HEK293 (cell line): ENCODE measurements at regions not wholly inside any gene's neighbourhood (a gene's known extent, or its start where the extent isn't known, plus 50 kb on each side); places are given as distances from the start of the nearest gene placed in this dataset.
A peak's percentile ranks its signal among the peaks of the same experiment; 100 is the strongest.

Experiments
- MZF1 ChIP-seq: fragments of 450-650 bp; formaldehyde crosslinking; IDR thresholded peaks from 2 replicates; pipeline ENCODE4 v1.5.1; 2017; ENCODE audit warnings: missing biosample characterization, missing genetic modification characterization, borderline replicate concordance
- OVOL3 ChIP-seq: fragments of 450-650 bp; formaldehyde crosslinking; IDR thresholded peaks from 2 replicates; pipeline ENCODE4 v1.5.1; 2016; ENCODE audit warnings: missing biosample characterization, missing genetic modification characterization
- REPIN1 ChIP-seq: fragments of 450-650 bp; formaldehyde crosslinking; IDR thresholded peaks from 2 replicates; pipeline ENCODE4 v1.5.1; 2017; ENCODE audit warnings: missing biosample characterization, missing genetic modification characterization, low read depth
- TRIM28 ChIP-seq: IDR thresholded peaks from 2 replicates; pipeline ENCODE4 v1.6.1; 2011; ENCODE audit warnings: low read length, control low read depth, borderline replicate concordance
- ZBTB7A ChIP-seq: fragments of 450-650 bp; formaldehyde crosslinking; IDR thresholded peaks from 2 replicates; pipeline ENCODE4 v1.5.1; 2016; ENCODE audit warnings: low read depth, missing biosample characterization, missing genetic modification characterization
- ZBTB8A ChIP-seq: fragments of 450-650 bp; formaldehyde crosslinking; IDR thresholded peaks from 2 replicates; pipeline ENCODE4 v1.5.1; 2016; ENCODE audit warnings: missing biosample characterization, missing genetic modification characterization
- ZFP41 ChIP-seq: fragments of 450-650 bp; formaldehyde crosslinking; IDR thresholded peaks from 2 replicates; pipeline ENCODE4 v1.5.1; 2016; ENCODE audit warnings: missing biosample characterization, missing genetic modification characterization, borderline replicate concordance
- ZNF114 ChIP-seq: fragments of 450-650 bp; formaldehyde crosslinking; IDR thresholded peaks from 2 replicates; pipeline ENCODE4 v1.5.0; 2017; ENCODE audit warnings: missing biosample characterization, missing genetic modification characterization
- ZNF23 ChIP-seq: fragments of 450-650 bp; formaldehyde crosslinking; IDR thresholded peaks from 2 replicates; pipeline ENCODE4 v1.5.1; 2016; ENCODE audit warnings: missing biosample characterization, missing genetic modification characterization, borderline replicate concordance
- ZNF423 ChIP-seq: fragments of 450-650 bp; formaldehyde crosslinking; IDR thresholded peaks from 2 replicates; pipeline ENCODE4 v1.5.1; 2016; ENCODE audit warnings: missing biosample characterization, missing genetic modification characterization
- ZNF544 ChIP-seq: fragments of 450-650 bp; formaldehyde crosslinking; IDR thresholded peaks from 2 replicates; pipeline ENCODE4 v1.5.0; 2017; ENCODE audit warnings: missing biosample characterization, missing genetic modification characterization
- ZNF629 ChIP-seq: fragments of 450-650 bp; formaldehyde crosslinking; IDR thresholded peaks from 2 replicates; pipeline ENCODE4 v1.5.1; 2017; ENCODE audit warnings: missing biosample characterization, missing genetic modification characterization
- ZNF654 ChIP-seq: fragments of 450-650 bp; formaldehyde crosslinking; IDR thresholded peaks from 2 replicates; pipeline ENCODE4 v1.5.1; 2016; ENCODE audit warnings: low read depth, missing biosample characterization, missing genetic modification characterization
- ZNF664 ChIP-seq: fragments of 450-650 bp; formaldehyde crosslinking; IDR thresholded peaks from 2 replicates; pipeline ENCODE4 v1.5.1; 2016; ENCODE audit warnings: missing biosample characterization, missing genetic modification characterization
- ZNF677 ChIP-seq: fragments of 450-650 bp; IDR thresholded peaks from 2 replicates; pipeline ENCODE4 v1.5.0; 2018; ENCODE audit warnings: missing biosample characterization, mild to moderate bottlenecking, missing genetic modification characterization, moderate library complexity
- ZNF701 ChIP-seq: fragments of 450-650 bp; formaldehyde crosslinking; IDR thresholded peaks from 2 replicates; pipeline ENCODE4 v1.5.1; 2016; ENCODE audit warnings: missing biosample characterization, missing genetic modification characterization
- ZNF785 ChIP-seq: fragments of 450-650 bp; formaldehyde crosslinking; IDR thresholded peaks from 2 replicates; pipeline ENCODE4 v1.5.1; 2016; ENCODE audit warnings: missing biosample characterization, missing genetic modification characterization
- TF ChIP-seq, protein P1 (sequence below): fragments of 450-650 bp; formaldehyde crosslinking; IDR thresholded peaks from 2 replicates; pipeline ENCODE4 v1.5.1; 2016; ENCODE audit warnings: missing biosample characterization, missing genetic modification characterization
- TF ChIP-seq, protein P2 (sequence below): fragments of 450-650 bp; IDR thresholded peaks from 2 replicates; pipeline ENCODE4 v1.5.1; 2018; ENCODE audit warnings: missing biosample characterization, mild to moderate bottlenecking, missing genetic modification characterization
- TF ChIP-seq, protein P3 (sequence below): fragments of 450-650 bp; formaldehyde crosslinking; IDR thresholded peaks from 2 replicates; pipeline ENCODE4 v1.5.1; 2016; ENCODE audit warnings: missing biosample characterization, missing genetic modification characterization, borderline replicate concordance
- TF ChIP-seq, protein P4 (sequence below): fragments of 450-650 bp; formaldehyde crosslinking; IDR thresholded peaks from 2 replicates; pipeline ENCODE4 v1.5.1; 2017; ENCODE audit warnings: missing biosample characterization, missing genetic modification characterization
- TF ChIP-seq, protein P5 (sequence below): fragments of 450-650 bp; formaldehyde crosslinking; IDR thresholded peaks from 2 replicates; pipeline ENCODE4 v1.5.1; 2016; ENCODE audit warnings: missing biosample characterization, missing genetic modification characterization
- TF ChIP-seq, protein P6 (sequence below): fragments of 450-650 bp; formaldehyde crosslinking; IDR thresholded peaks from 2 replicates; pipeline ENCODE4; 2016; ENCODE audit warnings: missing biosample characterization, missing genetic modification characterization

DNA sequence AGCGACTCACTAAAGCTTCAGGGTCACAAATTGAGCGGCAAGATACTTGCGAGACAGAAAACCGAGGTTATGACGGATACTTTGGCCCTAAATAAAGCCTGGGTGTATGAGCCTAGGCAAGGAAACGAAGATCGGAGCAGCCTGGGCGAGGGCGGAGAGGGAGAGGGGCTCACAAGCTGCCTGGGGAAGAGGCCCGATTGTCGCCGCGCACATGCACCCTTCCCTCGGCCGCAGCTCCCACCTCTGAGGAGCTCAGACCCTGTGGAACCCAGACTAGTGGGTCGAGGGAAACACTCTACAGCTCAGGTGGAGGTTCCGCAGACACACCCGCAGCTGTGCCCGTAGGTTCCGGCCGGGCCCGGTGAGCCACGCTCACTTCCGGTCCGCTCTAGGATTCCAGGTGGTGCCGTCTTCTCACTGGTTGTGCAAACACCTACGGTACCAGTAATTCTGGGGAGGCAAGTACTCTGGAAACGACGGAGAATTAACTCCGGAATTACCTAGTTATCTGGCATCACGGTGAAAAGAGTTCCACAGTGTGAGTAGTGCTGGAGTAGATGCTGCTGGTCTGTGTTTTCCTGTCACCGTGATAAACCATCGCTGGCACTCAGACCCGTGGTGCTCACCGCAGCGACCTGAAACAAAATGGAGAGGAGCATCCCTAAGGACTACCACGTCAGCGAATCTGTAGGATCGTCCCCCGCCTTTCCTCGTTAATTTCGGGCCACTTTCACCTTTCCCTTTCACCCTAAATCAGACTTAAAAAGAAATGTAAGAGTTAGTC lies 61.5 kb downstream of the GPX5 start (continued):
- TF ChIP-seq, protein P1, sequence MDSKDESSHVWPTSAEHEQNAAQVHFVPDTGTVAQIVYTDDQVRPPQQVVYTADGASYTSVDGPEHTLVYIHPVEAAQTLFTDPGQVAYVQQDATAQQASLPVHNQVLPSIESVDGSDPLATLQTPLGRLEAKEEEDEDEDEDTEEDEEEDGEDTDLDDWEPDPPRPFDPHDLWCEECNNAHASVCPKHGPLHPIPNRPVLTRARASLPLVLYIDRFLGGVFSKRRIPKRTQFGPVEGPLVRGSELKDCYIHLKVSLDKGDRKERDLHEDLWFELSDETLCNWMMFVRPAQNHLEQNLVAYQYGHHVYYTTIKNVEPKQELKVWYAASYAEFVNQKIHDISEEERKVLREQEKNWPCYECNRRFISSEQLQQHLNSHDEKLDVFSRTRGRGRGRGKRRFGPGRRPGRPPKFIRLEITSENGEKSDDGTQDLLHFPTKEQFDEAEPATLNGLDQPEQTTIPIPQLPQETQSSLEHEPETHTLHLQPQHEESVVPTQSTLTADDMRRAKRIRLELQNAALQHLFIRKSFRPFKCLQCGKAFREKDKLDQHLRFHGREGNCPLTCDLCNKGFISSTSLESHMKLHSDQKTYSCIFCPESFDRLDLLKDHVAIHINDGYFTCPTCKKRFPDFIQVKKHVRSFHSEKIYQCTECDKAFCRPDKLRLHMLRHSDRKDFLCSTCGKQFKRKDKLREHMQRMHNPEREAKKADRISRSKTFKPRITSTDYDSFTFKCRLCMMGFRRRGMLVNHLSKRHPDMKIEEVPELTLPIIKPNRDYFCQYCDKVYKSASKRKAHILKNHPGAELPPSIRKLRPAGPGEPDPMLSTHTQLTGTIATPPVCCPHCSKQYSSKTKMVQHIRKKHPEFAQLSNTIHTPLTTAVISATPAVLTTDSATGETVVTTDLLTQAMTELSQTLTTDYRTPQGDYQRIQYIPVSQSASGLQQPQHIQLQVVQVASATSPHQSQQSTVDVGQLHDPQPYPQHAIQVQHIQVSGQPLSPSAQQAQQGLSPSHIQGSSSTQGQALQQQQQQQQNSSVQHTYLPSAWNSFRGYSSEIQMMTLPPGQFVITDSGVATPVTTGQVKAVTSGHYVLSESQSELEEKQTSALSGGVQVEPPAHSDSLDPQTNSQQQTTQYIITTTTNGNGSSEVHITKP (tag by site-specific recombination), result peak; percentile 96
- no peak for TF ChIP-seq ZNF23 (tag by site-specific recombination)
- TF ChIP-seq ZNF544, result no peak
- TF ChIP-seq, protein P2, sequence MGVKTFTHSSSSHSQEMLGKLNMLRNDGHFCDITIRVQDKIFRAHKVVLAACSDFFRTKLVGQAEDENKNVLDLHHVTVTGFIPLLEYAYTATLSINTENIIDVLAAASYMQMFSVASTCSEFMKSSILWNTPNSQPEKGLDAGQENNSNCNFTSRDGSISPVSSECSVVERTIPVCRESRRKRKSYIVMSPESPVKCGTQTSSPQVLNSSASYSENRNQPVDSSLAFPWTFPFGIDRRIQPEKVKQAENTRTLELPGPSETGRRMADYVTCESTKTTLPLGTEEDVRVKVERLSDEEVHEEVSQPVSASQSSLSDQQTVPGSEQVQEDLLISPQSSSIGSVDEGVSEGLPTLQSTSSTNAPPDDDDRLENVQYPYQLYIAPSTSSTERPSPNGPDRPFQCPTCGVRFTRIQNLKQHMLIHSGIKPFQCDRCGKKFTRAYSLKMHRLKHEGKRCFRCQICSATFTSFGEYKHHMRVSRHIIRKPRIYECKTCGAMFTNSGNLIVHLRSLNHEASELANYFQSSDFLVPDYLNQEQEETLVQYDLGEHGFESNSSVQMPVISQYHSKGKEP (tag by site-specific recombination), result peak; percentile 9; the same call in 1 of the 2 replicates
- TF ChIP-seq REPIN1 (tag by site-specific recombination), result 0 out of 2 replicates have a peak, but pooled peaks have one; percentile 74
- TF ChIP-seq TRIM28, result peak; percentile 95
- no peak for TF ChIP-seq ZNF114
- no peak for TF ChIP-seq ZBTB7A (tag by site-specific recombination)
- TF ChIP-seq ZFP41 (tag by site-specific recombination), result no peak
- TF ChIP-seq ZNF654 (tag by site-specific recombination), result no peak
- TF ChIP-seq OVOL3 (tag by site-specific recombination), result no peak
- TF ChIP-seq, protein P3, sequence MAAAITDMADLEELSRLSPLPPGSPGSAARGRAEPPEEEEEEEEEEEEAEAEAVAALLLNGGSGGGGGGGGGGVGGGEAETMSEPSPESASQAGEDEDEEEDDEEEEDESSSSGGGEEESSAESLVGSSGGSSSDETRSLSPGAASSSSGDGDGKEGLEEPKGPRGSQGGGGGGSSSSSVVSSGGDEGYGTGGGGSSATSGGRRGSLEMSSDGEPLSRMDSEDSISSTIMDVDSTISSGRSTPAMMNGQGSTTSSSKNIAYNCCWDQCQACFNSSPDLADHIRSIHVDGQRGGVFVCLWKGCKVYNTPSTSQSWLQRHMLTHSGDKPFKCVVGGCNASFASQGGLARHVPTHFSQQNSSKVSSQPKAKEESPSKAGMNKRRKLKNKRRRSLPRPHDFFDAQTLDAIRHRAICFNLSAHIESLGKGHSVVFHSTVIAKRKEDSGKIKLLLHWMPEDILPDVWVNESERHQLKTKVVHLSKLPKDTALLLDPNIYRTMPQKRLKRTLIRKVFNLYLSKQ, result no peak
- TF ChIP-seq ZNF785 (tag by site-specific recombination), result no peak
- peak; percentile 55 for TF ChIP-seq ZBTB8A (tag by site-specific recombination)
- TF ChIP-seq, protein P4, sequence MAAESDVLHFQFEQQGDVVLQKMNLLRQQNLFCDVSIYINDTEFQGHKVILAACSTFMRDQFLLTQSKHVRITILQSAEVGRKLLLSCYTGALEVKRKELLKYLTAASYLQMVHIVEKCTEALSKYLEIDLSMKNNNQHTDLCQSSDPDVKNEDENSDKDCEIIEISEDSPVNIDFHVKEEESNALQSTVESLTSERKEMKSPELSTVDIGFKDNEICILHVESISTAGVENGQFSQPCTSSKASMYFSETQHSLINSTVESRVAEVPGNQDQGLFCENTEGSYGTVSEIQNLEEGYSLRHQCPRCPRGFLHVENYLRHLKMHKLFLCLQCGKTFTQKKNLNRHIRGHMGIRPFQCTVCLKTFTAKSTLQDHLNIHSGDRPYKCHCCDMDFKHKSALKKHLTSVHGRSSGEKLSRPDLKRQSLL (tag by site-specific recombination), result peak; percentile 77; the same call in 1 of the 2 replicates
- no peak for TF ChIP-seq ZNF677 (tag by site-specific recombination)
- TF ChIP-seq ZNF423, result no peak
- peak; percentile 16; the same call in 1 of the 2 replicates for TF ChIP-seq MZF1 (tag by site-specific recombination)
- no peak for TF ChIP-seq ZNF664 (tag by site-specific recombination)
- no peak for TF ChIP-seq ZNF701 (tag by site-specific recombination)
- peak; percentile 85 for TF ChIP-seq ZNF629 (tag by site-specific recombination)
- TF ChIP-seq, protein P5, sequence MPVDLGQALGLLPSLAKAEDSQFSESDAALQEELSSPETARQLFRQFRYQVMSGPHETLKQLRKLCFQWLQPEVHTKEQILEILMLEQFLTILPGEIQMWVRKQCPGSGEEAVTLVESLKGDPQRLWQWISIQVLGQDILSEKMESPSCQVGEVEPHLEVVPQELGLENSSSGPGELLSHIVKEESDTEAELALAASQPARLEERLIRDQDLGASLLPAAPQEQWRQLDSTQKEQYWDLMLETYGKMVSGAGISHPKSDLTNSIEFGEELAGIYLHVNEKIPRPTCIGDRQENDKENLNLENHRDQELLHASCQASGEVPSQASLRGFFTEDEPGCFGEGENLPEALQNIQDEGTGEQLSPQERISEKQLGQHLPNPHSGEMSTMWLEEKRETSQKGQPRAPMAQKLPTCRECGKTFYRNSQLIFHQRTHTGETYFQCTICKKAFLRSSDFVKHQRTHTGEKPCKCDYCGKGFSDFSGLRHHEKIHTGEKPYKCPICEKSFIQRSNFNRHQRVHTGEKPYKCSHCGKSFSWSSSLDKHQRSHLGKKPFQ (tag by site-specific recombination), result no peak; the same call in 1 of the 2 replicates
- TF ChIP-seq, protein P6, sequence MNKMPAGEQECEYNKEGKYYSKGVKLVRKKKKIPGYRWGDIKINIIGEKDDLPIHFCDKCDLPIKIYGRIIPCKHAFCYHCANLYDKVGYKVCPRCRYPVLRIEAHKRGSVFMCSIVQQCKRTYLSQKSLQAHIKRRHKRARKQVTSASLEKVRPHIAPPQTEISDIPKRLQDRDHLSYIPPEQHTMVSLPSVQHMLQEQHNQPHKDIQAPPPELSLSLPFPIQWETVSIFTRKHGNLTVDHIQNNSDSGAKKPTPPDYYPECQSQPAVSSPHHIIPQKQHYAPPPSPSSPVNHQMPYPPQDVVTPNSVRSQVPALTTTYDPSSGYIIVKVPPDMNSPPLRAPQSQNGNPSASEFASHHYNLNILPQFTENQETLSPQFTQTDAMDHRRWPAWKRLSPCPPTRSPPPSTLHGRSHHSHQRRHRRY (tag by site-specific recombination), result no peak
